ENCODE measurements at regions not wholly inside any gene's neighbourhood (a gene's known extent, or its start where the extent isn't known, plus 50 kb on each side); places are given as distances from the start of the nearest gene placed in this dataset.
"Not testable (repeated sequence)": the region's sequence is repeated elsewhere in the genome, so short reads cannot be mapped to it uniquely, and the experiment has no call there.

DNA sequence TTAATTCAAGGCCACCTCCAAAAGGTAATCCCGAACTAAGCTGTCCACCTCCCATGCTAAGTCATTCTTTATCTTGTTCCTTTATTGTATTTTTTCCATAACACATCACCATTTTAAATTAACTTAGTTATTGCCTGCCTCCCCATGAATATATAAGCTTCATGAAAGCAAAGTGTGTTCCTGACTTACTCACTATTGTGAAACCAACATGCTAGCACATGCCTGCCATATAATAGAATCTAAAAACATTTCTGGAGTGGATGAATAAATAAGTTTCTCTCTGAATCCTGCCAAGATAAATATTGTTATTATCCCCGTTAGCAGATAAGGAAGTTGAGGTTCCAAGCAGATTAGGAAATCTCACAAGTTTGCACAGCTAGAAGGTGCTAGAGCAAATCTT lies 98.7 kb upstream of the RRN3 start:
- H3K9me3 ChIP-seq; H3K27ac ChIP-seq; H3K4me1 ChIP-seq (ENCODE audit: insufficient read depth); H3K4me3 ChIP-seq; H3K27me3 ChIP-seq; DNase-seq; intact Hi-C loops (cut with DNase I); H3K36me3 ChIP-seq: not testable (repeated sequence)
- WGBS, 3 donors, result 20 to 55% (median 30%) methylated on average over 1 to 2 of the region's 2 CpGs

DNA sequence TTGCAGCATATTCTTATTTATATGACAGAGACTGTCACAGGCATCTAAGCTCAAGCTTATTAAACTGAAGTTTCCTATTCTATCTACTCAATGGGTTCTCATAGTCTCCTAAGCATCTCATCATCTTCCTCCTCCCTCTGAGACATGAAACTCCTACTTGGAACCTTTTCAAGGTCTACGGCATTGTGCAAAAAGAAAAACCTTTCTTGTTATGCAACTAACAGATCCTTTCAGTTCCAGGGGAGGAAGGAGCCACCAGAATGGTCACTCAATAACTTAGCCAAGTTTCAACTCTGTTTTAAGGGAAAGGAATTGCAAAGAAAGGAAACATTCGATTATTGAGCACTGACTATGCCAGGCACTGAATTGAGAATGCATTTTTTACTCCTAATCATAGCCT lies 98.1 kb upstream of the RRN3 start:
- H3K27ac ChIP-seq; H3K4me3 ChIP-seq; H3K27me3 ChIP-seq; DNase-seq; H3K36me3 ChIP-seq; H3K4me1 ChIP-seq (ENCODE audit: insufficient read depth); H3K9me3 ChIP-seq; intact Hi-C loops (cut with DNase I): not testable (repeated sequence)
- WGBS, 3 donors, result 0 to 42% methylated on average over 2 of the region's 2 CpGs; no CpG with 5 or more reads in 1 of the 3 donors

DNA sequence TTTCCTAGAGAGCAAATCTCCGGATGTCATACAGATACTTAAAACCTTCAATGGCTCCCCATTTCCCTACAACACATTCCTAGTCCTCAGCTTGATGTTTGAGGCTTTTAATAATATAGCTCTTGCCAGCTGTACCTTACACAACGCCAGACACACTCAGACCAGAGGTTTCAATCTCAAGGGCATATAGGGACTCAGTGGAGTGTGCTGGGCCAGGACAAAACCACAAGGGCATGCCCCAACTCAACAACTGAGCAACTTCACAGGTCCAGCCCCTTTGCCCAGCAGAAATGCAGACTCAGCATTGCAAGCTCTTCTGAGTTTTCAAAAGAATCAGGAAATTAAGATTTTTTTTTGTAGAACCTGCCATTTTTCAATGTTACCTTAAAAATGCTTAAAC lies 95.4 kb upstream of the RRN3 start:
- intact Hi-C loops (cut with DNase I), result not testable (repeated sequence)

More for the DNA sequence above, 95.4 kb upstream of the RRN3 start:
- not testable (repeated sequence) for H3K27me3 ChIP-seq; DNase-seq; H3K4me3 ChIP-seq; H3K27ac ChIP-seq; H3K9me3 ChIP-seq; H3K36me3 ChIP-seq; H3K4me1 ChIP-seq (ENCODE audit: insufficient read depth)
- no CpG with 5 or more reads among the region's 2 CpGs for WGBS, 3 donors
